ENCODE measurements at regions not wholly inside any gene's neighbourhood (a gene's known extent, or its start where the extent isn't known, plus 50 kb on each side); places are given as distances from the start of the nearest gene placed in this dataset.
"Not testable (repeated sequence)": the region's sequence is repeated elsewhere in the genome, so short reads cannot be mapped to it uniquely, and the experiment has no call there.

DNA sequence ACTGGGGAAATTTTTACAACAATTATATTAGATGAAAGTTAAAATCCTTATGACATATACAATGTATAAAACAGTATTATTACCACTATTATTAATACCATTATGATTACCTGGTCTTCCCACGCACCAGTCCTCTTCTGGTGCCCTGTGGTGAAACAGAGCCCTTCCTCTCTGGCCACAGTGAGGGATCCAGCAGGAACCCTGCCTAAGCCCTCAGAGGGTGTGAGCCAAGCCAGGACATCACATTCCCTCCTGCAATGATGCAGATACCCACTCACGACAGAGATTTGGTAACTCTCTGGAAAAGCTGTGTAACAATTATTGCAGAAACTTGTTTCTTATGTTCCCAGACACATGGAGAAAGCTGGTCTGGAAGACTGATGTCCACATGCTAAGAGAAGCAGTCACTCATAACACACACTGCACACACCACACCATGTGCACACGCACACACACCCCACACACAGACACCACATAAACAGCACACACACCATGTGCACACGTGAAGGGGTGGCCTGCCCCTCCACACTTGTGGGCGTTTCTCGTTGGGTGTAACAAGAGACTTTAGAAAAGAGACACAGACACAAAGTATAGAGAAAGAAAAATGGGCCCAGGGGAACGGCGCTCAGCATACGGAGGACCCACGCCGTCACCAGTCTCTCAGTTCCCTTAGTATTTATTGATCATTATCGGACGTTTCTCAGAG, 1373.8 kb upstream of the DEFB115 start:
- TF ChIP-seq YY1 (IDR thresholded peaks at IDR 0.05; ENCODE audit: low read depth); TAF1 (IDR thresholded peaks at IDR 0.05; ENCODE audit: borderline replicate concordance, low read depth, low read length); RCOR1 (IDR thresholded peaks at IDR 0.05; ENCODE audit: low read length); TCF12 (IDR thresholded peaks at IDR 0.05); EP300 (IDR thresholded peaks at IDR 0.05; ENCODE audit: borderline replicate concordance in 1 of 2, low read depth in 1 of 2, low read length in 1 of 2); SIN3A (IDR thresholded peaks at IDR 0.05; ENCODE audit: borderline replicate concordance, low read depth, low read length): not testable (repeated sequence)
- TF ChIP-seq, protein P1, sequence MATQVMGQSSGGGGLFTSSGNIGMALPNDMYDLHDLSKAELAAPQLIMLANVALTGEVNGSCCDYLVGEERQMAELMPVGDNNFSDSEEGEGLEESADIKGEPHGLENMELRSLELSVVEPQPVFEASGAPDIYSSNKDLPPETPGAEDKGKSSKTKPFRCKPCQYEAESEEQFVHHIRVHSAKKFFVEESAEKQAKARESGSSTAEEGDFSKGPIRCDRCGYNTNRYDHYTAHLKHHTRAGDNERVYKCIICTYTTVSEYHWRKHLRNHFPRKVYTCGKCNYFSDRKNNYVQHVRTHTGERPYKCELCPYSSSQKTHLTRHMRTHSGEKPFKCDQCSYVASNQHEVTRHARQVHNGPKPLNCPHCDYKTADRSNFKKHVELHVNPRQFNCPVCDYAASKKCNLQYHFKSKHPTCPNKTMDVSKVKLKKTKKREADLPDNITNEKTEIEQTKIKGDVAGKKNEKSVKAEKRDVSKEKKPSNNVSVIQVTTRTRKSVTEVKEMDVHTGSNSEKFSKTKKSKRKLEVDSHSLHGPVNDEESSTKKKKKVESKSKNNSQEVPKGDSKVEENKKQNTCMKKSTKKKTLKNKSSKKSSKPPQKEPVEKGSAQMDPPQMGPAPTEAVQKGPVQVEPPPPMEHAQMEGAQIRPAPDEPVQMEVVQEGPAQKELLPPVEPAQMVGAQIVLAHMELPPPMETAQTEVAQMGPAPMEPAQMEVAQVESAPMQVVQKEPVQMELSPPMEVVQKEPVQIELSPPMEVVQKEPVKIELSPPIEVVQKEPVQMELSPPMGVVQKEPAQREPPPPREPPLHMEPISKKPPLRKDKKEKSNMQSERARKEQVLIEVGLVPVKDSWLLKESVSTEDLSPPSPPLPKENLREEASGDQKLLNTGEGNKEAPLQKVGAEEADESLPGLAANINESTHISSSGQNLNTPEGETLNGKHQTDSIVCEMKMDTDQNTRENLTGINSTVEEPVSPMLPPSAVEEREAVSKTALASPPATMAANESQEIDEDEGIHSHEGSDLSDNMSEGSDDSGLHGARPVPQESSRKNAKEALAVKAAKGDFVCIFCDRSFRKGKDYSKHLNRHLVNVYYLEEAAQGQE (IDR thresholded peaks at IDR 0.05; ENCODE audit: low read depth, low read length) = not testable (repeated sequence)
- TF ChIP-seq, protein P2, sequence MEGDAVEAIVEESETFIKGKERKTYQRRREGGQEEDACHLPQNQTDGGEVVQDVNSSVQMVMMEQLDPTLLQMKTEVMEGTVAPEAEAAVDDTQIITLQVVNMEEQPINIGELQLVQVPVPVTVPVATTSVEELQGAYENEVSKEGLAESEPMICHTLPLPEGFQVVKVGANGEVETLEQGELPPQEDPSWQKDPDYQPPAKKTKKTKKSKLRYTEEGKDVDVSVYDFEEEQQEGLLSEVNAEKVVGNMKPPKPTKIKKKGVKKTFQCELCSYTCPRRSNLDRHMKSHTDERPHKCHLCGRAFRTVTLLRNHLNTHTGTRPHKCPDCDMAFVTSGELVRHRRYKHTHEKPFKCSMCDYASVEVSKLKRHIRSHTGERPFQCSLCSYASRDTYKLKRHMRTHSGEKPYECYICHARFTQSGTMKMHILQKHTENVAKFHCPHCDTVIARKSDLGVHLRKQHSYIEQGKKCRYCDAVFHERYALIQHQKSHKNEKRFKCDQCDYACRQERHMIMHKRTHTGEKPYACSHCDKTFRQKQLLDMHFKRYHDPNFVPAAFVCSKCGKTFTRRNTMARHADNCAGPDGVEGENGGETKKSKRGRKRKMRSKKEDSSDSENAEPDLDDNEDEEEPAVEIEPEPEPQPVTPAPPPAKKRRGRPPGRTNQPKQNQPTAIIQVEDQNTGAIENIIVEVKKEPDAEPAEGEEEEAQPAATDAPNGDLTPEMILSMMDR (IDR thresholded peaks at IDR 0.05) = not testable (repeated sequence)
- TF ChIP-seq, protein P3, sequence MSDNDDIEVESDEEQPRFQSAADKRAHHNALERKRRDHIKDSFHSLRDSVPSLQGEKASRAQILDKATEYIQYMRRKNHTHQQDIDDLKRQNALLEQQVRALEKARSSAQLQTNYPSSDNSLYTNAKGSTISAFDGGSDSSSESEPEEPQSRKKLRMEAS (IDR thresholded peaks at IDR 0.05; ENCODE audit: low read depth) = not testable (repeated sequence)
- TF ChIP-seq, protein P4, sequence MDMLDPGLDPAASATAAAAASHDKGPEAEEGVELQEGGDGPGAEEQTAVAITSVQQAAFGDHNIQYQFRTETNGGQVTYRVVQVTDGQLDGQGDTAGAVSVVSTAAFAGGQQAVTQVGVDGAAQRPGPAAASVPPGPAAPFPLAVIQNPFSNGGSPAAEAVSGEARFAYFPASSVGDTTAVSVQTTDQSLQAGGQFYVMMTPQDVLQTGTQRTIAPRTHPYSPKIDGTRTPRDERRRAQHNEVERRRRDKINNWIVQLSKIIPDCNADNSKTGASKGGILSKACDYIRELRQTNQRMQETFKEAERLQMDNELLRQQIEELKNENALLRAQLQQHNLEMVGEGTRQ (IDR thresholded peaks at IDR 0.05; ENCODE audit: borderline replicate concordance, low read depth, low read length) = not testable (repeated sequence)
